ENCODE measurements at regions not wholly inside any gene's neighbourhood (a gene's known extent, or its start where the extent isn't known, plus 50 kb on each side); places are given as distances from the start of the nearest gene placed in this dataset.
"Not testable (repeated sequence)": the region's sequence is repeated elsewhere in the genome, so short reads cannot be mapped to it uniquely, and the experiment has no call there.

- H3K27me3 ChIP-seq: no peaks in the 10 kb centered on the region
- no peak overlapping the region for H3K4me3 ChIP-seq
- no peaks in the 10 kb centered on the region for H3K4me1 ChIP-seq
- no peak for DNase-seq
- TF ChIP-seq CTCF (IDR thresholded peaks at IDR 0.05): no peak
- intact Hi-C loops (cut with DNase I; ENCODE audit: low total_unique reads): no loop called here
- no peak overlapping the region for H3K27ac ChIP-seq
- H3K36me3 ChIP-seq: no peaks in the 10 kb centered on the region
- H3K9me3 ChIP-seq: no peaks in the 10 kb centered on the region
These were observed 1098.8 kb upstream of the CDH8 start for GRCh38 chr16:63135069-63135468.

DNA sequence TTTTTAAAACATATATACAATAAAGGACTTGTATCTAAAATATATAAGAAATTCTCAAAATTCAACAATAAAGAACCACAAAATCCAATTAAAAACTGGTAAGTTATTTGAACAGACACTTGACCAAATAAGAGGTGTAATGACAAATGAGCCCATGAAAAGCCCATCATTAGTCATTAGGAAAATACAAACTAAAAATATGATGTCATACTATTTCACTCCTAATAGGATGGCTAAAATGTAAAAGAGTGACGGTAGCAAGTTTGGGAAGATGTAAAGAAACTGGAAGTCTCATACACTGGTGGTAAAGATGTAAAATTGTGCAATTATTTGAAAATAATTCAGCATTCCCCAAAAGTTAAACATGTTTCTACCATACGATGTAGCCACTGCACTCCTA, 1095.3 kb upstream of the CDH8 start:
- peaks cover 0 to 7% (median 0%) of the 10 kb centered on the region in 3 donors for H3K9me3 ChIP-seq
- no peak for TF ChIP-seq CTCF (IDR thresholded peaks at IDR 0.05)
- no peak overlapping the region for H3K27ac ChIP-seq
- H3K4me3 ChIP-seq: no peak overlapping the region
- no peaks in the 10 kb centered on the region for H3K4me1 ChIP-seq
- intact Hi-C loops (cut with DNase I; ENCODE audit: low total_unique reads): no loop called here
- no peak for DNase-seq
- no peaks in the 10 kb centered on the region for H3K36me3 ChIP-seq
- H3K27me3 ChIP-seq: no peaks in the 10 kb centered on the region

DNA sequence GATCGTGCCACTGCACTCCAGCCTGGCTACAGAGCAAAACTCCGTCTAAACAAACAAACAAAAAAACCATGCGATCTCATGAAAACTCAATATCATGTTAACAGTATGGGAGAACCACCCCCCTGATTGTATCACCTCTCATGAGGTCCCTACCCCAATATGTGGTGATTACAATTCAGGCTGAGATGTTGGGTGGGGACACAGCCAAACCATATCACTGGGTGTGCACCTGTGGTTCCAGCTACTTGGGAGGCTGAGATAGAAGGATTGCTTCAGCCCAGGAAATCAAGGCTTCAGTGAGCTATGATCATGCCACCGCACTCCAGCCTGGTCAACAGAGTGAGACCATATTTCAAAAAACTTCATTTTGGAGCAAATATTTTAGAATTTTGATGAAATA, 1094.7 kb upstream of the CDH8 start:
- intact Hi-C loops (cut with DNase I; ENCODE audit: low total_unique reads): no loop called here

DNA sequence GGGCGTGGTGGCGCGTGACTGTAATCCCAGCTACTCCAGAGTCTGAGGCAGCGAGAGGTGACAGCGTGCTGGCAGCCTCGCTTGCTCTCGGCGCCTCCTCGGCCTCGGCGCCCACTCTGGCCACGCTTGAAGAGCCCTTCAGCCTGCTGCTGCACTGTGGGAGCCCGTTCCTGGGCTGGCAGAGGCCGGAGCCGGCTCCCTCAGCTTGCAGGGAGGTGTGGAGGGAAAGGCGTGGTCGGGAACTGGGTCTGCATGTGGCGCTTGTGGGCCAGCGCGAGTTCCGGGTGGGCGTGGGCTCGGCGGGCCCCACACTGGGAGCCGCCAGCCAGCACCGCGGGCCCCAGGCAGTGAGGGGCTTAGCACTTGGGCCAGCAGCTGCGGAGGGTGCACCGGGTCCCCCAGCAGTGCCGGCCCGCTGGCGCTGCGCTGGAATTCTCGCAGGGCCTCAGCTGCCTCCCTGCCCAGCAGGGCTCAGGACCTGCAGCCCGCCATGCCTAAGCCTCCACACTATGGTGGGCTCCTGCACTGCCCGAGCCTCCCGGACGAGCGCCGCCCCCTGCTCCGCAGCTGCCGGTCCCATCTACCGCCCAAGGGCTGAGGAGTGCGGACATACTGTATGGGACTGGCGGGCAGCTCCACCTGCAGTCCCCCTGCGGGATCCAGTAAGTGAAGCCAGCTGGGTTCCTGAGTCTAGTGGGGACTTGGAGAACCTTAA, 1093.3 kb upstream of the CDH8 start:
- no peak for TF ChIP-seq CTCF (IDR thresholded peaks at IDR 0.05)
- H3K4me1 ChIP-seq: no peaks in the 10 kb centered on the region
- H3K4me3 ChIP-seq: no peak overlapping the region
- intact Hi-C loops (cut with DNase I; ENCODE audit: low total_unique reads): no loop called here
- DNase-seq: no peak
- peaks cover 0 to 7% (median 0%) of the 10 kb centered on the region in 3 donors for H3K9me3 ChIP-seq
- H3K27ac ChIP-seq: no peak overlapping the region
- H3K36me3 ChIP-seq: no peaks in the 10 kb centered on the region
- no peaks in the 10 kb centered on the region for H3K27me3 ChIP-seq

More for the DNA sequence above, 1094.7 kb upstream of the CDH8 start:
- no peak for TF ChIP-seq CTCF (IDR thresholded peaks at IDR 0.05)
- Histone ChIP-seq H3K9me3 (peaks cover 0 to 7% (median 0%) of the 10 kb centered on the region in 3 donors), H3K36me3 (no peaks in the 10 kb centered on the region), H3K4me1 (no peaks in the 10 kb centered on the region), H3K27ac (no peak overlapping the region), H3K4me3 (no peak overlapping the region), H3K27me3 (no peaks in the 10 kb centered on the region)
- DNase-seq: no peak

DNA sequence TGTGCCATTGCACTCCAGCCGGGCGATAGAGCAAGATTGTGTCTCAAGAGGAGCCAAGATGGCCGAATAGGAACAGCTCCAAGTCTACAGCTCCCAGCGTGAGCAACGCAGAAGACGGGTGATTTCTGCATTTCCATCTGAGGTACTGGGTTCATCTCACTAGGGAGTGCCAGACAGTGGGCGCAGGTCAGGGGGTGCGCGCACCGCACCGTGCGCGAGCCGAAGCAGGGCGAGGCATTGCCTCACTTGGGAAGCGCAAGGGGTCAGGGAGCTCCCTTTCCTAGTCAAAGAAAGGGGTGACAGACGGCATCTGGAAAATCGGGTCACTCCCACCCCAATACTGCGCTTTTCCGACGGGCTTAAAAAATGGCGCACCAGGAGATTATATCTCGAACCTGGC, 1083.7 kb upstream of the CDH8 start:
- H3K4me3 ChIP-seq; H3K27me3 ChIP-seq; H3K27ac ChIP-seq; H3K9me3 ChIP-seq; intact Hi-C loops (cut with DNase I; ENCODE audit: low total_unique reads); DNase-seq; H3K36me3 ChIP-seq; H3K4me1 ChIP-seq: not testable (repeated sequence)

DNA sequence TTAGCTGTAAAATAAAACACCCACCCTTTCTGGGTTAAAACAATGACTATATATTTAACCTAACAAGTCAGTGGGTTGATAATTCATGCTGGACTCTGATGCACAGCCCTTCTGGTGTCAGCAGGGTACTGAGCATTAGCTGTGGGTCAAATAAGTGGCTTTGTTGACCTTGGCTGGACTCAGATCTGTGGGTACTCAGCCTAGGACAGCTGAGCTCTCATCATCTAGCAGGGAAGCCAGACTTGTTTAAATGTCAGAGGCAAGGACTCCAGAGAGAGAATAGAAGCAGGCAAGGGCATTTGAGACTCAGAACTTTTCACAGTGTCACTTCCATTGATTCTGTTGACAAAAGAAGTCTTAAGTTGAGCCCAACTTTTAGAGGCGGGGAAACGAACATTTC, 1063.8 kb upstream of the CDH8 start:
- Histone ChIP-seq H3K4me1 (no peaks in the 10 kb centered on the region), H3K27me3 (no peaks in the 10 kb centered on the region), H3K27ac (no peak overlapping the region), H3K4me3 (no peak overlapping the region), H3K9me3 (no peaks in the 10 kb centered on the region), H3K36me3 (no peaks in the 10 kb centered on the region)
- intact Hi-C loops (cut with DNase I; ENCODE audit: low total_unique reads): no loop called here
- no peak for TF ChIP-seq CTCF (IDR thresholded peaks at IDR 0.05)
- DNase-seq: no peak

Data from tibial artery (tissue), 4 donors.